Lower leg skin (tissue), 4 donors: ENCODE measurements at regions not wholly inside any gene's neighbourhood (a gene's known extent, or its start where the extent isn't known, plus 50 kb on each side); places are given as distances from the start of the nearest gene placed in this dataset.
"Not testable (repeated sequence)": the region's sequence is repeated elsewhere in the genome, so short reads cannot be mapped to it uniquely, and the experiment has no call there.

Experiments
- DNase-seq, 2 donors: peaks; one replicate each; pipeline ENCODE4 v3.0.0-alpha.2; 2019; ENCODE audit warnings: low spot score in 2 of 2
- H3K4me3 ChIP-seq: fragments of 200-600 bp; sonication (generic); 2 replicates; pipeline ENCODE4 v1.5.1; 2017; ENCODE audit warnings: mild to moderate bottlenecking, low read depth; ENCODE audit not compliant: poor library complexity, severe bottlenecking
- POLR2A ChIP-seq, 2 donors: fragments of 450-650 bp; IDR thresholded peaks; one replicate each; pipeline ENCODE4 v1.6.1; 2016 to 2017; ENCODE audit warnings: antibody characterized with exemption in 2 of 2, mild to moderate bottlenecking in 1 of 2, moderate library complexity in 1 of 2
- WGBS, 2 donors: methylation state at CpG; one replicate each; pipeline ENCODE4 v1.1.5; 2018; 5-methylcytosine and 5-hydroxymethylcytosine counted together
- intact Hi-C: fragments of 100-400 bp; cut with DNase I; formaldehyde crosslinking; loops from one replicate; pipeline ENCODE4 v1.15.0; 2023; ENCODE audit warnings: low total_unique reads
- TF ChIP-seq, protein P1 (sequence below), 3 donors: fragments of 450-650 bp; IDR thresholded peaks; one replicate each; pipeline ENCODE4 v1.5.1; 2016; ENCODE audit warnings: antibody characterized with exemption in 3 of 3, mild to moderate bottlenecking in 3 of 3, moderate library complexity in 2 of 3

DNA sequence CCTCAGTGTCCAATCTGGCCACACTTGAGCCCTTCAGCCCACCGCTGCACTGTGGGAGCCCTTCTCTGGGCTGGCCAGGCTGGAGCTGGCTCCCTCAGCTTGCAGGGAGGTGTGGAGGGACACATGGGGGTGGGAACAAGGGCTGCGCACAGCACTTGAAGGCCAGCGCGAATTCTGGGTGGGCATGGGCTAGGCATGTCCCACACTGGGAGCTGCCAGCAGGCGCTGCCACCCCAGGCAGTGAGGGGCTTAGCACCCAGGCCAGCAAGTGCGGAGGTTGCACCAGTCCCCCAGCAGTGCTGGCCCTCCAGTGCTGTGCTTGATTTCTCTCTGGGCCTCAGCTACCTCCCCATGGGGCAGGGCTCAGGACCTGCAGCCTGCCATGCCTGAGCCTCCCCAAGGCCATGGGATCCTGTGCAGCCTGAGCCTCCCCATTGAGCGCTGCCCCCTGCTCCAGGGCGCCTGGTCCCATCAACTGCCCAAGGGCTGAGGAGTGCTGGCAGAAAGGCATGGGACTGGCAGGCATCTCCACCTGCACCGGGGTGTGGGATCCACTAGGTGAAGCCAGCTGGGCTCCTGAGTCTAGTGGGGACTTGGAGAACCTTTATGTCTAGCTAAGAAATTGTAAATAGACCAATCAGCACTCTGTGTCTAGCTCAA lies 148.2 kb downstream of the EMB start:
- TF ChIP-seq, protein P1, sequence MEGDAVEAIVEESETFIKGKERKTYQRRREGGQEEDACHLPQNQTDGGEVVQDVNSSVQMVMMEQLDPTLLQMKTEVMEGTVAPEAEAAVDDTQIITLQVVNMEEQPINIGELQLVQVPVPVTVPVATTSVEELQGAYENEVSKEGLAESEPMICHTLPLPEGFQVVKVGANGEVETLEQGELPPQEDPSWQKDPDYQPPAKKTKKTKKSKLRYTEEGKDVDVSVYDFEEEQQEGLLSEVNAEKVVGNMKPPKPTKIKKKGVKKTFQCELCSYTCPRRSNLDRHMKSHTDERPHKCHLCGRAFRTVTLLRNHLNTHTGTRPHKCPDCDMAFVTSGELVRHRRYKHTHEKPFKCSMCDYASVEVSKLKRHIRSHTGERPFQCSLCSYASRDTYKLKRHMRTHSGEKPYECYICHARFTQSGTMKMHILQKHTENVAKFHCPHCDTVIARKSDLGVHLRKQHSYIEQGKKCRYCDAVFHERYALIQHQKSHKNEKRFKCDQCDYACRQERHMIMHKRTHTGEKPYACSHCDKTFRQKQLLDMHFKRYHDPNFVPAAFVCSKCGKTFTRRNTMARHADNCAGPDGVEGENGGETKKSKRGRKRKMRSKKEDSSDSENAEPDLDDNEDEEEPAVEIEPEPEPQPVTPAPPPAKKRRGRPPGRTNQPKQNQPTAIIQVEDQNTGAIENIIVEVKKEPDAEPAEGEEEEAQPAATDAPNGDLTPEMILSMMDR (IDR thresholded peaks at IDR 0.05): no peak
- no peak for TF ChIP-seq POLR2A (IDR thresholded peaks at IDR 0.05)
- DNase-seq: peak in 1 of 2 donors; percentile 56
- WGBS, 2 donors: 81 to 85% methylated on average over 8 to 9 of the region's 9 CpGs
- H3K4me3 ChIP-seq: no peak overlapping the region
- intact Hi-C loops: no loop called here

DNA sequence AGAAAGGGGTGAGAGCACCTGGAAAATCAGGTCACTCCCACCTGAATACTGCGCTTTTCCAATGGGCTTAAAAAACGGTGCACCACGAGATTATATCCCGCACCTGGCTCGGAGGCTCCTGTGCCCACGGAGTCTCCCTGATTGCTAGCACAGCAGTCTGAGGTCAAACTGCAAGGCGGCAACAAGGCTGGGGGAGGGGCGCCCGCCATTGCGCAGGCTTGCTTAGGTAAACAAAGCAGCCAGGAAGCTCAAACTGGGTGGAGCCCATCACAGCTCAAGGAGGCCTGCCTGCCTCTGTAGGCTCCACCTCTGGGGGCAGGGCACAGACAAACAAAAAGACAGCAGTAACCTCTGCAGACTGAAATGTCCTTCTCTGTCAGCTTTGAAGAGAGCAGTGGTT lies 160.6 kb downstream of the EMB start:
- intact Hi-C loops, DNase-seq, H3K4me3 ChIP-seq: not testable (repeated sequence)
- 88 to 93% methylated on average over 10 of the region's 10 CpGs for WGBS, 2 donors
